SK-N-SH (cell line): ENCODE measurements at regions not wholly inside any gene's neighbourhood (a gene's known extent, or its start where the extent isn't known, plus 50 kb on each side); places are given as distances from the start of the nearest gene placed in this dataset.

Experiments
- NFIC ChIP-seq: IDR thresholded peaks from 2 replicates; pipeline ENCODE4 v1.4.0; 2012; ENCODE audit warnings: borderline replicate concordance
- POLR2AphosphoS5 ChIP-seq: IDR thresholded peaks from 2 replicates; pipeline ENCODE4 v1.6.1; 2012; ENCODE audit warnings: low read depth, low read length
- TF ChIP-seq, protein P1 (sequence below): fragments of 200-600 bp; sonication (generic); IDR thresholded peaks from 2 replicates; pipeline ENCODE4 v1.6.1; 2017; ENCODE audit warnings: antibody characterized with exemption, mild to moderate bottlenecking, moderate library complexity

DNA sequence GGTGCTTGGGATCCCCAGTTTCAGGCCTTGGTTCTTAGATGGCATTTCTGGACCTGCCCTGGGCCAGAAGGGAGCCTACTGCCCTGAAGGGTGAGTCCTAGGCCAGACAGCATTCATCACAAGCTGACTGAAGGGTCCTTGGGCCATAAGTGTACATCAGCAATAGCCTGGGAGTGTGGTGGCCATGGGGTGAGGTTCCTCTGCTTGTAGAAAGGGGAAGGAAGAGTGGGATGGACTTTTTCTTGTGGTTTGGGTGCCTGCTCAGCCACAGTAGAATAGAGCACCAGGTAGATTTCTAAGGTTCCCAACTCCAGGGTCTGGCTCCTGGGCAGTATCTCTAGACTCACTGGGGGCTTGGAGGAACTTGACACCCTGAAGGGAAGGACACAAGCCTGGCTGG lies 95.2 kb upstream of the PHF24 start:
- TF ChIP-seq POLR2AphosphoS5 (no peak), NFIC (no peak)
- TF ChIP-seq, protein P1, sequence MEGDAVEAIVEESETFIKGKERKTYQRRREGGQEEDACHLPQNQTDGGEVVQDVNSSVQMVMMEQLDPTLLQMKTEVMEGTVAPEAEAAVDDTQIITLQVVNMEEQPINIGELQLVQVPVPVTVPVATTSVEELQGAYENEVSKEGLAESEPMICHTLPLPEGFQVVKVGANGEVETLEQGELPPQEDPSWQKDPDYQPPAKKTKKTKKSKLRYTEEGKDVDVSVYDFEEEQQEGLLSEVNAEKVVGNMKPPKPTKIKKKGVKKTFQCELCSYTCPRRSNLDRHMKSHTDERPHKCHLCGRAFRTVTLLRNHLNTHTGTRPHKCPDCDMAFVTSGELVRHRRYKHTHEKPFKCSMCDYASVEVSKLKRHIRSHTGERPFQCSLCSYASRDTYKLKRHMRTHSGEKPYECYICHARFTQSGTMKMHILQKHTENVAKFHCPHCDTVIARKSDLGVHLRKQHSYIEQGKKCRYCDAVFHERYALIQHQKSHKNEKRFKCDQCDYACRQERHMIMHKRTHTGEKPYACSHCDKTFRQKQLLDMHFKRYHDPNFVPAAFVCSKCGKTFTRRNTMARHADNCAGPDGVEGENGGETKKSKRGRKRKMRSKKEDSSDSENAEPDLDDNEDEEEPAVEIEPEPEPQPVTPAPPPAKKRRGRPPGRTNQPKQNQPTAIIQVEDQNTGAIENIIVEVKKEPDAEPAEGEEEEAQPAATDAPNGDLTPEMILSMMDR = no peak
